Mammary epithelial cell (primary cell): ENCODE measurements at regions not wholly inside any gene's neighbourhood (a gene's known extent, or its start where the extent isn't known, plus 50 kb on each side); places are given as distances from the start of the nearest gene placed in this dataset.

ENCODE experiments used
- EZH2 ChIP-seq: IDR thresholded peaks from 2 replicates; pipeline ENCODE4 v1.6.1; 2012; ENCODE audit warnings: low read length, inconsistent platforms, borderline replicate concordance
- TF ChIP-seq, protein P1 (sequence below), 2 donors: IDR thresholded peaks in 1 of 2; conservative IDR thresholded peaks in 1 of 2; 2 replicates each; pipeline ENCODE4 v1.5.1; 2011 to 2012; ENCODE audit warnings: inconsistent platforms in 2 of 2, low read length in 2 of 2, mild to moderate bottlenecking in 2 of 2, control low read depth in 1 of 2, low read depth in 1 of 2; ENCODE audit not compliant: insufficient read depth in 1 of 2; ENCODE audit errors: extremely low read depth in 1 of 2

DNA sequence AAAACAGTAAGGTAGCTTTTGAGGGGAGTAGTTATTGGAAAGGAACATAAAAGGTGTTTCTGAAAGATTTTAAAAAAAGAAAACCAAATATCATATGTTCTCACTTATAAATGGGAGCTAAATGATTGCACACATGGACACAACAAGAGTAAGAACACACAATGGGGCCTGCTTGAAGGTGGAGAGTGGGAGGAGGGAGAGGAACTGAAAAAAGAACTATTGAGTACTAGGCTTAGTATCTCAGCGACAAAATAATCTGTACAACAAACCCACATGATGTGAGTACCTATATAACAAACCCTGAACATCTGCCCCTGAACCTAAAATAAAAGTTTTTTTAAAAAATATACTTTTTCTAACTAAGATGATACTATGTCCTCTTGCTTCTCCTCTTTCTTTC, 138.3 kb downstream of the CGGBP1 start:
- TF ChIP-seq, protein P1, sequence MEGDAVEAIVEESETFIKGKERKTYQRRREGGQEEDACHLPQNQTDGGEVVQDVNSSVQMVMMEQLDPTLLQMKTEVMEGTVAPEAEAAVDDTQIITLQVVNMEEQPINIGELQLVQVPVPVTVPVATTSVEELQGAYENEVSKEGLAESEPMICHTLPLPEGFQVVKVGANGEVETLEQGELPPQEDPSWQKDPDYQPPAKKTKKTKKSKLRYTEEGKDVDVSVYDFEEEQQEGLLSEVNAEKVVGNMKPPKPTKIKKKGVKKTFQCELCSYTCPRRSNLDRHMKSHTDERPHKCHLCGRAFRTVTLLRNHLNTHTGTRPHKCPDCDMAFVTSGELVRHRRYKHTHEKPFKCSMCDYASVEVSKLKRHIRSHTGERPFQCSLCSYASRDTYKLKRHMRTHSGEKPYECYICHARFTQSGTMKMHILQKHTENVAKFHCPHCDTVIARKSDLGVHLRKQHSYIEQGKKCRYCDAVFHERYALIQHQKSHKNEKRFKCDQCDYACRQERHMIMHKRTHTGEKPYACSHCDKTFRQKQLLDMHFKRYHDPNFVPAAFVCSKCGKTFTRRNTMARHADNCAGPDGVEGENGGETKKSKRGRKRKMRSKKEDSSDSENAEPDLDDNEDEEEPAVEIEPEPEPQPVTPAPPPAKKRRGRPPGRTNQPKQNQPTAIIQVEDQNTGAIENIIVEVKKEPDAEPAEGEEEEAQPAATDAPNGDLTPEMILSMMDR (conservative IDR thresholded peaks at IDR 0.05 in 1 of 2, IDR thresholded peaks at IDR 0.05 in 1 of 2; ENCODE audit: extremely low read depth in 1 of 2, insufficient read depth in 1 of 2, low read depth in 1 of 2, low read length in 2 of 2): no peak
- TF ChIP-seq EZH2: no peak
